Stimulated activated CD8-positive, alpha-beta memory T cell treated with anti-CD3 and anti-CD28 coated beads, Interleukin-15, amount 100 ng/mL, for 48 hours (primary cell): ENCODE measurements at regions not wholly inside any gene's neighbourhood (a gene's known extent, or its start where the extent isn't known, plus 50 kb on each side); places are given as distances from the start of the nearest gene placed in this dataset.

Source experiments
- DNase-seq, 2 donors: peaks; one replicate each; pipeline ENCODE4 v3.0.0-alpha.2; 2020; ENCODE audit warnings: low read depth in 2 of 2

GRCh38 chr1:5597991-5598823 is 394.0 kb downstream of the NPHP4 start:
- DNase-seq, result no peak

- no peak for DNase-seq
These were observed 394.9 kb downstream of the NPHP4 start for GRCh38 chr1:5597171-5597850.

- no peak for DNase-seq
These were observed 395.6 kb downstream of the NPHP4 start for GRCh38 chr1:5596651-5597050.

- DNase-seq, result no peak
These were observed 396.6 kb downstream of the NPHP4 start for GRCh38 chr1:5595531-5596170.

- DNase-seq, result no peak
These were observed 397.9 kb downstream of the NPHP4 start for GRCh38 chr1:5594056-5594956.

GRCh38 chr1:5590717-5591116 is 401.5 kb downstream of the NPHP4 start:
- DNase-seq, result no peak

- no peak for DNase-seq
These were observed 405.6 kb downstream of the NPHP4 start for GRCh38 chr1:5586629-5587028.

- no peak for DNase-seq
These were observed 407.0 kb downstream of the NPHP4 start for GRCh38 chr1:5585256-5585655.

GRCh38 chr1:5580926-5581325 is 411.3 kb downstream of the NPHP4 start:
- no peak for DNase-seq

GRCh38 chr1:5579966-5580365 is 412.3 kb downstream of the NPHP4 start:
- no peak for DNase-seq

GRCh38 chr1:5578690-5579089 is 413.5 kb downstream of the NPHP4 start:
- no peak for DNase-seq

- DNase-seq, result no peak
These were observed 414.8 kb downstream of the NPHP4 start for GRCh38 chr1:5577255-5578040.

- DNase-seq, result no peak
These were observed 415.6 kb downstream of the NPHP4 start for GRCh38 chr1:5576673-5577065.

GRCh38 chr1:5576011-5576672 is 416.1 kb downstream of the NPHP4 start:
- DNase-seq, result no peak

- DNase-seq, result no peak
These were observed 416.8 kb downstream of the NPHP4 start for GRCh38 chr1:5575396-5575940.

- DNase-seq, result no peak
These were observed 417.6 kb downstream of the NPHP4 start for GRCh38 chr1:5574641-5575040.

GRCh38 chr1:5572794-5573193 is 419.4 kb downstream of the NPHP4 start:
- no peak for DNase-seq

GRCh38 chr1:5571861-5572401 is 420.3 kb downstream of the NPHP4 start:
- no peak for DNase-seq

- DNase-seq, result no peak
These were observed 420.8 kb downstream of the NPHP4 start for GRCh38 chr1:5571438-5571837.

GRCh38 chr1:5570931-5571330 is 421.3 kb downstream of the NPHP4 start:
- DNase-seq, result no peak
